HG03097 (cell line): ENCODE measurements at regions not wholly inside any gene's neighbourhood (a gene's known extent, or its start where the extent isn't known, plus 50 kb on each side); places are given as distances from the start of the nearest gene placed in this dataset.

Source experiments
- ATAC-seq: cut with Tn5 transposase; IDR thresholded peaks from one replicate; pipeline ENCODE4 v1.9.1; 2021; ENCODE audit not compliant: unreplicated experiment, low FRiP score

DNA sequence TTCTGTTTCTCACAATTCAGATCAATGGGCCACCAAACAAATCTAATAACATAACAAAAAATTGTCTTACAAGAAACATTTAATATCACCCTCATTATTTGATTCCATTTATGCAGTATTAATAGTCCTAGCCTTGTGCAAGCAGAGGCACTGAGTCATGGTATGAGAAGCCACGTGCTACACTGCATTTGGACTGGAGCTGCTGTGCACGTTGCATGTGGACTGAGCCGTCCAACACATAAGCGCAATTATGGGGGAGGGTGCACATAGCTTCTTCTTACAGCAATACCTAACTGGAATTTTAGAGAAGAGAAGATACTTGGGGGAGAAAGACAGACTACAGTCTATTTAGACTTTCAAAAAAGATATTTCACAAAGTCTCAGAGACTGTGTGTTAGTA, 329.6 kb upstream of the ID2 start:
- no peak for ATAC-seq

DNA sequence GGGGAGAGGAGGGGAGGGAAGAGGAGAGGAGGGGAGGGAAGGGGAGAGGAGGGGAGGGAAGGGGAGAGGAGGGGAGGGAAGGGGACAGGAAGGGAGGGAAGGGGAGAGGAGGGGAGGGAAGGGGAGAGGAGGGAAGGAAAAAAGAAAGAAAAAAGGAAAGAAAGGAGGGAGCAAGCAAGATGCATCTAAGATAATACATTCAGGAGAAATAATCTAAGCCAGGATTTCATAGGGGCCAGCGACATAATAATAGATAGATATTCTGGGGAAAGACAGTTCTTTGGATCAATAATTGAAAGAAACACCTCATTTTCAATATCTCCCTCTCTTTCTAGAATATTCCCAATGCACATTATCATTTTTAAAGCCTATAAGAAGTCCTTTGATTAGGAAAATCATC, 328.9 kb upstream of the ID2 start:
- no peak for ATAC-seq

DNA sequence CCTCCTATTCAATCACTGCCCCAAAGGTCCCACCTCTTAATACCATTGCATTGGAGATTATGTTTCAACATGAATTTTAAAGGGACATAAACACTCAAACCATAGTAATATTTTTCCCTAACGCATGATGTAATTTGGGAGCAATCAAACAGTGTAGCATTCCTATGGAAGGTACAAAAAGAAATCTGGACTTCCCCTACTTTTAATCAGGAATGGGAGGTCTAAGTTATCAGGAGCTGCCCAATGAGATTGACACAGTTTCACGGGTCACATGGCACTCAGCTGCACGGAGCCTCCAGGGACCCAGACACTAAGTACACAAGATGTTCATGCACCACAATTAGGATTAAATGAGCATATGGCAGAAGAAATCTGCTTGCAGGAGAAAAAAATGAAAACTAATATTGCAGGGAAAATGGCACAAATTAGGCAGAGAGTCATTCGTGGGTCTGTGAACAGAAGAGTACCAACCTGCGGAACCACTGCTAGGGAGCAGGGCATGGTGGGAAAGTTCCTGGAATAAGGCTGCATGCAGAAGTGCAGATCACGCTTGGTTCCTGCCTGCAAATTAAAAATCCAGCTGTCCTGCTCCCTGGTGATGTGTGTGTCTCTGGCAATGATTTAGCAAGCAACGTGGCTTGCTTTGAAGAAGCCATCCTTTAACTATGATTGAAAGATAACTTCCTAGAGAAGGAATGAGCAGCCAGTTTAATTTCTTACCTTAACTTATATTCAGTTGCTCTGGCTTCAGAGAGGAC, 326.6 kb upstream of the ID2 start:
- ATAC-seq = no peak

DNA sequence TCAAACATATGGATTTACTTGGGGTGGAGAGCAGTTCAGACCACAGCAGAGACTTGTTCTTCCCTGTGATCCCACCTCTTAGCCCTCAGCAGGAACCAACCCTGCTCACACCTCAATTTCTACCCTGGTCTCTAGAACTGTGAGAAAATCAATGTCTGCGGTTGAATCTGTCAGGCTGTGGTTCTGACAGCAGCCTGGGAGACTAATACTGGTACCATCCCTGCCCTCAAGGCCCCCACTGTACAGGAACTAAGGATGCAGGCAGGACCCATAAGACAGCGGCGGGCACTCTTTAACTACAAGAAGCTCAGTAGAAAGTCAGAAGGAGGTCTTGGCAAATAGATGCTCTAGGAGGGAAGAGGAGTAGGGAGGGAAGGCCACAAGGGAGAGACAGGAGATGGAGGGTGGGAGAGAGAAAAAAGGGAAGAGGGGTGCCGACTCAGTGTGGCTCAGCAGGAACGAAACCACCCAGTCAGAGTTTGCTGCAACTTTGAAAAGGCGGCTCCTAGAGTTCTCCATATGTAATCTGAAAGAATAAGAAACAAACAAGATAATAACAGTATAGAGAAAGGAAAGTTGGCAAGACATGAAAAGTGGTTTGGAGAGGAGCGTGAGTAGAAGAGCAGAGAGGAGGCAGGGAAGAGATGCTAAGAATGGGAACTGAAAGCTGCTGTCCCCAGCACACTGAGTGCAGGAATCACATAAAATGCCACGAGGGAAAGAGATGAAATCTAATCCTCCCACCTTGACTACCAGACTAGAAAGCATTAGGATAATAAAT, 323.9 kb upstream of the ID2 start:
- no peak for ATAC-seq

DNA sequence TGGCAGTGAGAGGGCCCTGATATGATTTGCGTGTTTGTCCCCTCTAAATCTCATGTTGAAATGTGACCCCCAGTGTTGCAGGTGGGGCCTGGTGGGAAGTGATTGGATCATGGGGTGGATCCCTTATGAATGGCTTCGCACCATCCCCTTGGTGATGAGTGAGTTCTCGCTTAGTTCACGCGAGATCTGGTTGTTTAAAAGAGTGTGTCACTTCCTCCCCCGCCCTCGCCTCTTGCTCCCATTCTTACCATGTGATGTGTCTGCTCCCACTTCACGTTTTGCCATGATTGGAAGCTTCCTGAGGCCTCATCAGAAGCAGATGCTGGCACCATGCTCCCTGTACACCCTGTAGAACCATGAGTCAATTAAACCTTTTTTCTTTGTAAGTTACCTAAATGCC, 319.9 kb upstream of the ID2 start:
- no peak for ATAC-seq

DNA sequence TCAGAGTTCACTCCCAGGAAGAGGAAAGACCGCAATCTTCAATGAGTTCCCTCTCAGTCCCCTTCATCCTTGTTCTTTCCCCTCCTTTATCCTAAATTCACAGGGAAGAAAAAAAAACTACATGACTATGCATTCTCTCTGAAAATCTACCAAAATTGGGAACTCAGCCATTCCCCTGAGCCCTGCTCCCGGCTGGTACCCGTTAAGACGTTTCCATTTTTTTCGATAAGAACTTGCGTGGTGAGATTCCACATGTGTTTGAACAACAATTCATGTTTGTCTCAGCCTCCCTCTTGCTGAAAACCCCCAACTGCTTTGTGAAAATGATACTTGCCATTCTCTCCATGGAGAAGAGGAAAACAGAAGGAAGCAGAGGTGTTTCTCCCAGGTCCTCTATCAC, 318.7 kb upstream of the ID2 start:
- ATAC-seq = no peak

DNA sequence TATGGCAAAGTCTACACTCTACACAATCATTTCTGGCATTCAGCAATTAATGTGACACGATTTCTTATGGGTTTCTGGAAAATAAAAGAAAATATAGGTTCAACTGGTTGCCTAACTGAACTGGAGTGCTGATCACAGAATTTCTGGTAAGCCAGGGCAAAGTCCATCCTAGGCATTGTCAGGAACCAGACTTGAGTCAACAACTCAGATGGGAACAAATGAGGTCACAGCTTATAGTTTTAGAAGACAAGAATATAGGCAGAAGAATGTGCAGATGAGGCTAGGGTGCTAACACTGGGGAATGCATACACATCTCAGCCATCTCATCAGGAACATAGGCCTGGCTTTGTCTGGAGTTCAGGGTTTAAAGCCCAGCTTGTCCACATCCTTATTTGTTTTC, 317.2 kb upstream of the ID2 start:
- no peak for ATAC-seq

DNA sequence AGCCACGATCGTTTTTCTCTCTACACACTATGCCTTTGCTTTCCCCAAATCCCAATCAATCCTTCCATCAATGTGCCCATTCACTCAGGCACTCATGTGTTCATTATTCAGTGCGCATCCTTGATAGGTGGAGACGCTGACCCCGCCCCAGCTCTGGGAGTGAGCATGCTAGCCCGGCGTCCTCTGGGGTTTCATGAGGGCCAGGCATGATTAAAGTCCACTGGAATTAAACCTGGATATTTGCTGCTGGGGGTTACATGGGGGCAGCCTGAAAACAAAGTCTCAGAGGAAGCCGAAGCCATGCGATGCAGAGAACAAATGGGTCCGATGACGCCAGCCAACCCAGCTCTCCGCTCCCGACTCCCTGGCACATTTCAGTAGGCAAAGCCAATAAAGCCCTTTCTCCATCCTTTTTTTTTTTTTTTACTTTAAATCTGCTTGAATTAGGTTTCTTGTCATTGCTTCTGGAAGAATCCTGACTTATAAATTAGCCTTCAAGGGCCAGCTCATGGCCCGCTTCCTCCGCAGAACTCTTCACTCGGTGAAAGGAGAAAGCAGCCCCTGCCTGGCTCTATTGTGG, 316.4 kb upstream of the ID2 start:
- no peak for ATAC-seq

DNA sequence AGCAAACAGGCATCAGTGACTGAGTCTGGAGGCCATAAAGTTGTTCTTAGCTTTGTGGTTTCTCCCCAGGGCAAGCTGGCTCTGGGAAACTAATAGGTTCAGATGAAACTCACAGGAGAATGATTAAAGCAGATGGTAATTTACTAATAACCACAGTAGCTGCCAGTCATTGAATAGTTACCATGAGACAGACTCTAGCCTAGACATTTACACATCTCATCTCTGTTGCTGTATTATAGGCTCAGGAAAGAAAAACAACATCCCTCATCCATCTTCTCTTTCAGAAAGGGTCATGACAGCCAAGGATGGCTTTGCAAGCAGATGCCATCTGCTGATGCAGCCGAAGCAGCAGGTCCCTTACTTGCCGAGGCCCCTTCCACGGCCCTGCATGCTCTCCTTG, 314.0 kb upstream of the ID2 start:
- ATAC-seq = no peak

DNA sequence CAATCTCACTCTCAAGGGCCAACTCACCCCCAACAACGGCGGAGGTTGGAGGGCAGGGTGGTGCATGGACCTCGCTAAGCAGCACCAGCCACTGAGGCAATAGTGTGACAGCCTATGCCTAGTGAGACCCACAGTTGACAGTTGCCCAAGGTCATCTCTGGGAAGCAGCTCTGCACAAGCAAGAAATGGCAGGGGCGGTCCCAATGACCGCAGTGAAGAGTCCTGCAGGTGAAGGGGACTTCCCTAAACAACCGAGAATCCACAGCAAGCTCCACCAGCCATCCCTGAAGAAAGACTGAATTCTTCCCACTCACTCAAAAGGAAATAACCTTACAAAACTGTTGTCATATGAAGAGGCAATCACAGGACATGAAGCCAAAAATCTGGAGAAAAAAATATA, 313.4 kb upstream of the ID2 start:
- no peak for ATAC-seq

DNA sequence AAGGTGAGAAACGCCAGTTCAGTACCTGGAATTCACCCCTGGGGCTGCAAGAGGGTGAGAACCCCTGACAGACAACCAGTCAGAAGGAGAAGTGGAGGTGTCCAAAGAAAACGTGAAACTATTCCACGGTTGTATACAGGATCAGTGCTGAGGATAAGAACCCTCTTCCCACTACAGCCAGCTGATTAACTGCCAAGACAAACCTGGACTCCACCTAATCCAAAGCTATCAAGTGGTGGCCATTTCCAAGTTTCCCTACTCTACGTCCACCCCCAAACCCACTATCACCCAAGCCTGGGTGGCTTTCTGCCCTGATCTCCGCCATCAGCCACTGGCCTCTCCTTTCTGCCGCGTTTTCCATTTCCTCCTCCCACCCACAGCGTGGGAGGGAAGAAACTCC, 312.3 kb upstream of the ID2 start:
- no peak for ATAC-seq

DNA sequence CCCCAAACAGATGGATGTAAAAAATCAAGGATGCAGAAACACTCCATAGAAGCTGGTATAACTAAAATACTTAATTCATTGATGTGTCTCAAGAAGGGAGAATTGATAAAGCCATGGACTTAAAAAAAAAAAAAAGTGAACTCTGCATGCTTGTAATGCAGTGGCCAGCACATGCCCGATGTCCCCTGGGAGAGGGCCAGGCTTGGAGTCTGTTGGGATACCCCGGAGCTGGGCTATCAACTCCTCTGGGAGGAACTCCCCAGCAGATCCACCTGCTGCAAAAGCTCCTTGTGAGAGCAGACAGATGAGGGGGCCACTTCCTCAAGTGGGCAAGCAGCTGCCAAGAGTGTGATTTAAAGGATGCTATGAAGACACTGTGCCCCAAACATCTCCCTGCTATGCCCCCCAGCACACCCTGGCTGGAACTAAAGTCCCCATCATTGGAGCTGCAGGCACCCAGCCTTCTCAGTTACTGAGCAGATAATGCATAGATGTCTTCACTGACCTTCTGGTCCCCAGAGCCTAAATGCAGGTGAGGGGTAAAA, 311.5 kb upstream of the ID2 start:
- no peak for ATAC-seq

DNA sequence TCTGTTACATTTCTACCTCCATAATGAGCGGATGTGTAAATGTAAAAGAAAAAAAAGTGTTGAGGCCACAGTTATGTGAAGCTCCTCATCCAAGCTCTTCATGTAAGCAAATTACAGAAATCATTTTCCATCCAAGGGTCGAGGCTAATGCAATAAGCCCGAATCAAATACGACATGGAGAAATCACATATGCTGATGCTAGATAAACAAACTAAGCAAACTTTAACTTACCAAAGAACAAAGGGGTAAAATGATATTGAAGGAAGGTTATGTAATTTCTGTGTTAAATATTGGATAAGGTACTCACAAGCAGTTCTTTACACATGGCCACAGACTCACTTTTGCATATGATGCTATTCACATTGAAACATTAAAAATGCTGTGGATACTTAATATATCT, 310.2 kb upstream of the ID2 start:
- no peak for ATAC-seq

DNA sequence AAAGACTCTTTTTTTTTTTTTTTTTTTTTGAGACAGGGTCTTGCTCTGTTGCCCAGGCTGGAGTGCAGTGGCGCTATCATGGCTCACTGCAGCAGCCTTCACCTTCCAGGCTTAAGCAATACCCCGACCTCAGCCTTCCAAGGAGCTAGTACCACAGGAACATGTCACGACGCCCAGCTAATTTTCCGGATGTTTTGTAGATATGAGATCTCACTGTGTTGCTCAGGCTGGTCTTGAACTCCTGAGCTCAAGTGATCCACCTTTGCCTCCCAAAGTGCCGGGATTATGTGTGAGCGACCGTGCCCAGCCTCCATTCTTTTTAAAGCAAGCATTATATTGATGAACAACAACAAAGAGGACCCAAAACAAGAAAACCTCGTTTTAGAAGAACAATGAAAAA, 307.1 kb upstream of the ID2 start:
- ATAC-seq = no peak

DNA sequence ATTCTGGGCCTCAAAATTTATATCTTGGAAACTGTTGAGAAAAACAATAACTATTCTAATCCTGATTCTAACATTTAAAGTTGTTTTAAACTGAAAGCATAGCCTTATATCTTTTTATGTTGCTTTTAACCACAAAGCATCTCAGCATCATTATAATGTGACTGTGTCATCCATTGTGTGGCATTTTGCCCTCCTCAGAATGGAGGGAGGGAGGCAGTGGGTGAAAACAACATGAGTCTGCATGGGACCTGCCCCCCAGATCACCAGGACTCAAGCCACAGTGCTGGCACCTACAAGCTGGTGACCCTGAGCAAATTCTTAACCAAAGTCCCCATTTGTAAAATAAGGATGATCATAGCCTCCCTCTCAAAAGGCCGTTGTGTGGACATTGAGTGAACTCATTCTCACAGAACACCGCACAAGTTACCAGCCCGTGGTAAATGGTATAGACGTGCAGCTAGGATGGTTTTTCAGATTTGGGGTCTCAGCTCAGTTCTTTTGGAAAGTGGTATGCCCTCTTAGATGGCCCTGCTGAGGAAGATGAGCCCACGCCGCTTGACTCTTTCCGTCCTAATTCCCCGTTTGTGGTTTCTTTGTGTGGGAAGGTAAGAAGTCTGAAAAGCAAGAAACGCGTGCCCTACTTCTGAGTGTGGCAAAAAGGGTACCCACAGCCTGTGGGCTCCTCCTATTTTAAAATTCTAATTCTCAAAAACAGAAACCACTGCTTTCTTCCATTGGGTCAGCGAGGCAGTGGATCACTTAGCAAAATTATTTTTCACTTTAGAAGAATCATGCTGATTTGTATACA, 305.0 kb upstream of the ID2 start:
- ATAC-seq = no peak

DNA sequence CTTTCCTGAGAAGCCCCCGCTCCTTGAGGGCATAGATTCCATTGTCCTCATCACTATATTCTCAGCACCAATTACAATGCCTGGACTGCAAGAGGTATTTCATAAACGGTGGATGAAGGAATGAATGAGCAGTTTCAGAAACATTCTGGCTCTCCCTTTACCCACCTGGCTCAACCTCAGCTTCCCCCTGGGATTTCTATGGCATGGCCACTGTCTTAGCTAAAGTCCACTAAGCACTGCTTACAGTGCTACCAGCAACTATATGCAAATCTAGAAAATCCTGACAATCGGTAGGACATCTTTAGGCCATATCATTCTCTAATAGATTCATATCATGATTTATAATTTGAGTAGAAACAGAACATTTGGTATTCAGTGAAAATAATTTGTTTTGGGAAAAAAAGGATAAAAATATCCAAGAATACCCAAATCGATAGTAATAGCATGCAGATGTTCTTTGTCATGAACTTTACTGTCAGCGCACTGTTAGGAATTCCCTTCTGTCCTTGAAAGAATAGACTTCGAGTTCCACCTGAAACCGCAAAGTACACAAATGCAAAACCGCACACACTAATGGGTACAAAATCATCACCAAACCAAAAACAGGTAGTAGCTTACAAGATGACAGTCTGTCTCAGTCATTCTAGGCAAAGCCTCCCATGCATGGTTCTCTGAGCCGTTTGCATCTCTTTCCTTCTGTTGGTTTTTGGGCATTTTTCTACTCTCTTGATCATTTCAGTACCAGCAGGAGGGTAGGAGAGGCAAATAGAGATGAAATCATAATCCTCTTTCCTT, 303.6 kb upstream of the ID2 start:
- no peak for ATAC-seq

DNA sequence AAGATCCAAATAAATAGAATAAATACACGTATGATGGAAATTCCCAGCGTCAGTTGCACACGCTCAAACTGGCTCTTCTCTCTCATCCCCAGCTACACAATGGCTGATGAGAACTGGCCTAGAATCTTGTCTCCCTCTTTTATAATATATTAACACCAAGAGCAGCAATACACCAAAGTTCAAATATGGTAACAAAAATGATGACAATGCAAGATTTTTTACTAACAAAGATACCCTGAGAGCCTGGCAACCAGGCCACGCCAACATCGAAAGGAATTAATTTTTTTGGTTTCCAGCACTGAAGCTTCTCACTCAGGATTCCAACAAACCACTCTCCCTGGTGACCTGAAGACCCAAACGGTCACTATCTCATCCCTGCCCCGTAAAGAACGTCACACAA, 302.7 kb upstream of the ID2 start:
- ATAC-seq = no peak

DNA sequence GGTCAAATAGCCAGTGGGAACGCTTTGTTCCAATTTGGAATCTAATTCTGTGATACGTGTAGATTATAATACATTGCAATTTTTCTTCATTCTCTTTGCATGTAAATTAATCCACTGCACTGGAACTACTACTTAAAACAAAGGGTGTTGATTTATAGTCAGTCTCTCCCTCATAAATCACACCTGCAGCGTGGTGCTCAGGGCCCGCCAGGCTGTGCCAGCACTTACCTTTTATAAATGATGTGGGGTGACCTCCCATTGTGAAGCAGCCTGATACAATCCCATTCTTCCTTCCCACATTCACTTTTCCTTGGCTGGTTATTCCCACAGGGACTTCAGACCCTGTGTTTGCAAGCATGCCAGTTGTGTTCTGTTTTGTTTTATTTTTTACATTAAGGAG, 302.3 kb upstream of the ID2 start:
- no peak for ATAC-seq

DNA sequence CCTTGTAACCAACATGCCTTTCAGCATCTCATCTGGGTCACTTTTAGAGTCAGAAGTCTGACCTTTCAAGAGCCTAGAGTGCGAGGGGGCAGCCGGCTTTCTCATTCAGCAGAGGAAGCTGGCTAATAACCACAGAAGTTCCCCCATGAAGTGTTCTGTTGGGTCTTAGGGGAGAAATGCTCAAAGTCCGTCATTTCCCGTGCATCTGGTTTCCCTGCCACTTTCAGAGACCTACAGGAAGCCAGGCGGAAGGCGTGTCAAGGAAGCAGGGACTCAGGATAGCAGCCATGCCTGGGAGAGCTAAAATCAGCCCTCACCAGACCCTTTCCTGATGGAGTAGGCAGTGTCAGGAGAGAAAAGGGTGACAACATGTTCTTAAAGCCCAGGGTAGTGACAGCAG, 301.8 kb upstream of the ID2 start:
- no peak for ATAC-seq

DNA sequence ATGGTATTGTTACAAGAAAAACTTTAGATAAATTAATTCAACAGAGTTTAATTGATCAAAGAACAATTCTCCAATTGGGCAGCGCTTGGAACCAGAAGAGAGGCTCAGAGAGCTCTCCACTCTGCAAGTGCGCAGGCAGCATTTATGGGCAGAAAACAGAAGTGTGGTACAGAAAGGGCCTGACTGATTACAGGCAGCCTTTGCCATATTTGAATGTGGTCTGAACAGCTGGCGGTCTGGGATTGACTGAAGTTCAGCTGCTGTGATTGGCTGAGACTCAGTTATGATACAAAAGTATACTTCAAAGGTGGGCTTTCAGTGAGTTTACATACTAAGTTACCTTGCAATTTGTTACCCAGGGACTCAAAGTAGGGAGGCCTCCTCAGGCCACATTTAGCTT, 301.3 kb upstream of the ID2 start:
- ATAC-seq = no peak
